Gastrocnemius medialis (tissue), 4 donors: ENCODE measurements at regions not wholly inside any gene's neighbourhood (a gene's known extent, or its start where the extent isn't known, plus 50 kb on each side); places are given as distances from the start of the nearest gene placed in this dataset.

Experiments
- POLR2A ChIP-seq, 2 donors: fragments of 450-650 bp; IDR thresholded peaks; one replicate each; pipeline ENCODE4 v1.6.1; 2017; ENCODE audit warnings: antibody characterized with exemption in 2 of 2, mild to moderate bottlenecking in 2 of 2, moderate library complexity in 2 of 2
- TF ChIP-seq, protein P1 (sequence below), 5 experiments: fragments of 450-650 bp in 3 of 5; fragments of 200-600 bp in 2 of 5; sonication (generic) in 2 of 5; IDR thresholded peaks in 4 of 5; conservative IDR thresholded peaks in 1 of 5; 1 replicate in 4 of 5; 2 replicates in 1 of 5; pipeline ENCODE4 v1.5.1; 2016 to 2019; ENCODE audit warnings: antibody characterized with exemption in 5 of 5, mild to moderate bottlenecking in 3 of 5, moderate library complexity in 3 of 5

GRCh38 chr16:51886456-51886855, 660.5 kb downstream of the TOX3 start:
- no peak for TF ChIP-seq POLR2A (IDR thresholded peaks at IDR 0.05)
- TF ChIP-seq, protein P1, sequence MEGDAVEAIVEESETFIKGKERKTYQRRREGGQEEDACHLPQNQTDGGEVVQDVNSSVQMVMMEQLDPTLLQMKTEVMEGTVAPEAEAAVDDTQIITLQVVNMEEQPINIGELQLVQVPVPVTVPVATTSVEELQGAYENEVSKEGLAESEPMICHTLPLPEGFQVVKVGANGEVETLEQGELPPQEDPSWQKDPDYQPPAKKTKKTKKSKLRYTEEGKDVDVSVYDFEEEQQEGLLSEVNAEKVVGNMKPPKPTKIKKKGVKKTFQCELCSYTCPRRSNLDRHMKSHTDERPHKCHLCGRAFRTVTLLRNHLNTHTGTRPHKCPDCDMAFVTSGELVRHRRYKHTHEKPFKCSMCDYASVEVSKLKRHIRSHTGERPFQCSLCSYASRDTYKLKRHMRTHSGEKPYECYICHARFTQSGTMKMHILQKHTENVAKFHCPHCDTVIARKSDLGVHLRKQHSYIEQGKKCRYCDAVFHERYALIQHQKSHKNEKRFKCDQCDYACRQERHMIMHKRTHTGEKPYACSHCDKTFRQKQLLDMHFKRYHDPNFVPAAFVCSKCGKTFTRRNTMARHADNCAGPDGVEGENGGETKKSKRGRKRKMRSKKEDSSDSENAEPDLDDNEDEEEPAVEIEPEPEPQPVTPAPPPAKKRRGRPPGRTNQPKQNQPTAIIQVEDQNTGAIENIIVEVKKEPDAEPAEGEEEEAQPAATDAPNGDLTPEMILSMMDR (IDR thresholded peaks at IDR 0.05 in 4 of 5, conservative IDR thresholded peaks at IDR 0.05 in 1 of 5): no peak
